HepG2 (cell line): ENCODE measurements at regions not wholly inside any gene's neighbourhood (a gene's known extent, or its start where the extent isn't known, plus 50 kb on each side); places are given as distances from the start of the nearest gene placed in this dataset.

Experiments
- ASH2L ChIP-seq: fragments of 300-600, 200-600 bp; sonication (generic); IDR thresholded peaks from 2 replicates; pipeline ENCODE4 v1.7.0; 2017; ENCODE audit warnings: low read depth, mild to moderate bottlenecking, moderate library complexity, mixed read lengths, low read length; ENCODE audit not compliant: insufficient read length
- ERF ChIP-seq: IDR thresholded peaks from 2 replicates; pipeline ENCODE4 v1.6.1; 2018; ENCODE audit warnings: missing biosample characterization, missing genetic modification reagents
- FOXJ3 ChIP-seq: sonication (generic); formaldehyde crosslinking; IDR thresholded peaks from 2 replicates; pipeline ENCODE4 v1.4.0; 2020; ENCODE audit warnings: missing genetic modification reagents, mild to moderate bottlenecking, borderline replicate concordance
- MAFK ChIP-seq, 2 experiments: IDR thresholded peaks in 1 of 2; conservative IDR thresholded peaks in 1 of 2; 2 replicates each; pipeline ENCODE4 v1.6.1; 2011; ENCODE audit warnings: improper control_type of control experiment in 2 of 2, low read length in 2 of 2
- MXD1 ChIP-seq: sonication (generic); formaldehyde crosslinking; IDR thresholded peaks from 2 replicates; pipeline ENCODE4 v1.4.0; 2020; ENCODE audit warnings: mild to moderate bottlenecking, missing genetic modification reagents
- NR2F6 ChIP-seq, 2 experiments: IDR thresholded peaks; 2 replicates each; pipeline ENCODE4 v1.6.1; 2016; ENCODE audit warnings: antibody characterized with exemption in 1 of 2, mild to moderate bottlenecking in 1 of 2
- SOX6 ChIP-seq, 2 experiments: fragments of 450-650 bp in 1 of 2; sonication (generic) in 1 of 2; formaldehyde crosslinking in 1 of 2; IDR thresholded peaks; 2 replicates each; pipeline versions ENCODE4 v1.4.0 to v1.6.1; 2017 to 2020; ENCODE audit warnings: antibody characterized with exemption in 1 of 2, mild to moderate bottlenecking in 1 of 2, missing genetic modification reagents in 1 of 2
- YEATS4 ChIP-seq: sonication (generic); formaldehyde crosslinking; IDR thresholded peaks from 2 replicates; pipeline ENCODE4 v1.4.0; 2020; ENCODE audit warnings: missing genetic modification reagents, borderline replicate concordance
- ZBTB37 ChIP-seq: sonication (generic); formaldehyde crosslinking; IDR thresholded peaks from 2 replicates; pipeline ENCODE4 v1.4.0; 2020; ENCODE audit warnings: mild to moderate bottlenecking, missing genetic modification reagents
- ZFP36L1 ChIP-seq: sonication (generic); formaldehyde crosslinking; IDR thresholded peaks from 2 replicates; pipeline ENCODE4 v1.8.0; 2022; ENCODE audit warnings: mild to moderate bottlenecking, missing genetic modification reagents, moderate library complexity
- TF ChIP-seq, protein P1 (sequence below), 2 experiments: sonication (generic) in 1 of 2; formaldehyde crosslinking in 1 of 2; IDR thresholded peaks; 2 replicates each; pipeline versions ENCODE4 v1.6.1 to v1.9.0; 2014 to 2022; ENCODE audit warnings: antibody characterized with exemption in 1 of 2, borderline replicate concordance in 1 of 2, inconsistent platforms in 1 of 2, low read depth in 1 of 2, missing genetic modification reagents in 1 of 2
- TF ChIP-seq, protein P2 (sequence below): sonication (generic); formaldehyde crosslinking; IDR thresholded peaks from 2 replicates; pipeline ENCODE4 v1.5.0; 2020; ENCODE audit warnings: missing genetic modification reagents
- TF ChIP-seq, protein P3 (sequence below): IDR thresholded peaks from 2 replicates; pipeline ENCODE4 v1.6.1; 2018; ENCODE audit warnings: missing genetic modification reagents, mild to moderate bottlenecking, missing compliant biosample characterization

GRCh38 chr18:40821596-40822243, 1133.3 kb upstream of the PIK3C3 start (continued):
- TF ChIP-seq MXD1 (CRISPR knock-in tag) (no peak), SOX6 (IDR thresholded peaks at IDR 0.05) (no peak), SOX6 (CRISPR knock-in tag; IDR thresholded peaks at IDR 0.05) (no peak), ERF (no peak), NR2F6 (IDR thresholded peaks at IDR 0.05) (no peak), NR2F6 (CRISPR knock-in tag; IDR thresholded peaks at IDR 0.05) (no peak), ZFP36L1 (no peak), YEATS4 (no peak), ASH2L (no peak), FOXJ3 (CRISPR knock-in tag) (no peak), MAFK (conservative IDR thresholded peaks at IDR 0.05 in 1 of 2, IDR thresholded peaks at IDR 0.05 in 1 of 2; ENCODE audit: low read length in 2 of 2) (no peak), ZBTB37 (CRISPR knock-in tag) (no peak)
- TF ChIP-seq, protein P1, sequence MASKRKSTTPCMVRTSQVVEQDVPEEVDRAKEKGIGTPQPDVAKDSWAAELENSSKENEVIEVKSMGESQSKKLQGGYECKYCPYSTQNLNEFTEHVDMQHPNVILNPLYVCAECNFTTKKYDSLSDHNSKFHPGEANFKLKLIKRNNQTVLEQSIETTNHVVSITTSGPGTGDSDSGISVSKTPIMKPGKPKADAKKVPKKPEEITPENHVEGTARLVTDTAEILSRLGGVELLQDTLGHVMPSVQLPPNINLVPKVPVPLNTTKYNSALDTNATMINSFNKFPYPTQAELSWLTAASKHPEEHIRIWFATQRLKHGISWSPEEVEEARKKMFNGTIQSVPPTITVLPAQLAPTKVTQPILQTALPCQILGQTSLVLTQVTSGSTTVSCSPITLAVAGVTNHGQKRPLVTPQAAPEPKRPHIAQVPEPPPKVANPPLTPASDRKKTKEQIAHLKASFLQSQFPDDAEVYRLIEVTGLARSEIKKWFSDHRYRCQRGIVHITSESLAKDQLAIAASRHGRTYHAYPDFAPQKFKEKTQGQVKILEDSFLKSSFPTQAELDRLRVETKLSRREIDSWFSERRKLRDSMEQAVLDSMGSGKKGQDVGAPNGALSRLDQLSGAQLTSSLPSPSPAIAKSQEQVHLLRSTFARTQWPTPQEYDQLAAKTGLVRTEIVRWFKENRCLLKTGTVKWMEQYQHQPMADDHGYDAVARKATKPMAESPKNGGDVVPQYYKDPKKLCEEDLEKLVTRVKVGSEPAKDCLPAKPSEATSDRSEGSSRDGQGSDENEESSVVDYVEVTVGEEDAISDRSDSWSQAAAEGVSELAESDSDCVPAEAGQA (IDR thresholded peaks at IDR 0.05; ENCODE audit: low read depth), result no peak
- TF ChIP-seq, protein P1 (CRISPR knock-in tag; IDR thresholded peaks at IDR 0.05; ENCODE audit: borderline replicate concordance), result no peak
- TF ChIP-seq, protein P2, sequence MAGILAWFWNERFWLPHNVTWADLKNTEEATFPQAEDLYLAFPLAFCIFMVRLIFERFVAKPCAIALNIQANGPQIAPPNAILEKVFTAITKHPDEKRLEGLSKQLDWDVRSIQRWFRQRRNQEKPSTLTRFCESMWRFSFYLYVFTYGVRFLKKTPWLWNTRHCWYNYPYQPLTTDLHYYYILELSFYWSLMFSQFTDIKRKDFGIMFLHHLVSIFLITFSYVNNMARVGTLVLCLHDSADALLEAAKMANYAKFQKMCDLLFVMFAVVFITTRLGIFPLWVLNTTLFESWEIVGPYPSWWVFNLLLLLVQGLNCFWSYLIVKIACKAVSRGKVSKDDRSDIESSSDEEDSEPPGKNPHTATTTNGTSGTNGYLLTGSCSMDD (CRISPR knock-in tag), result no peak
- TF ChIP-seq, protein P3, sequence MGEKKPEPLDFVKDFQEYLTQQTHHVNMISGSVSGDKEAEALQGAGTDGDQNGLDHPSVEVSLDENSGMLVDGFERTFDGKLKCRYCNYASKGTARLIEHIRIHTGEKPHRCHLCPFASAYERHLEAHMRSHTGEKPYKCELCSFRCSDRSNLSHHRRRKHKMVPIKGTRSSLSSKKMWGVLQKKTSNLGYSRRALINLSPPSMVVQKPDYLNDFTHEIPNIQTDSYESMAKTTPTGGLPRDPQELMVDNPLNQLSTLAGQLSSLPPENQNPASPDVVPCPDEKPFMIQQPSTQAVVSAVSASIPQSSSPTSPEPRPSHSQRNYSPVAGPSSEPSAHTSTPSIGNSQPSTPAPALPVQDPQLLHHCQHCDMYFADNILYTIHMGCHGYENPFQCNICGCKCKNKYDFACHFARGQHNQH (CRISPR knock-in tag), result no peak
